Stimulated activated CD8-positive, alpha-beta memory T cell treated with anti-CD3 and anti-CD28 coated beads, Interleukin-4, amount 100 ng/mL, for 1 hour (primary cell): ENCODE measurements at regions not wholly inside any gene's neighbourhood (a gene's known extent, or its start where the extent isn't known, plus 50 kb on each side); places are given as distances from the start of the nearest gene placed in this dataset.

Source experiments
- DNase-seq, 2 donors: peaks; one replicate each; pipeline ENCODE4 v3.0.0-alpha.2; 2020; ENCODE audit warnings: low read depth in 2 of 2, low spot score in 1 of 2

- DNase-seq: no peak
These were observed 129.9 kb upstream of the ZNF644 start for GRCh38 chr1:91151702-91152101.

- no peak for DNase-seq
These were observed 126.8 kb upstream of the ZNF644 start for GRCh38 chr1:91148641-91149069.

- no peak for DNase-seq
These were observed 120.0 kb upstream of the ZNF644 start for GRCh38 chr1:91141858-91142257.

- no peak for DNase-seq
These were observed 117.1 kb upstream of the ZNF644 start for GRCh38 chr1:91138959-91139358.

- DNase-seq: no peak
These were observed 115.5 kb upstream of the ZNF644 start for GRCh38 chr1:91137173-91137852.

GRCh38 chr1:91135799-91136198 is 114.0 kb upstream of the ZNF644 start:
- DNase-seq: no peak

- DNase-seq: no peak
These were observed 111.4 kb upstream of the ZNF644 start for GRCh38 chr1:91133248-91133647.

GRCh38 chr1:91130256-91130985 is 108.6 kb upstream of the ZNF644 start:
- no peak for DNase-seq

GRCh38 chr1:91129458-91129857 is 107.6 kb upstream of the ZNF644 start:
- DNase-seq: no peak

- no peak for DNase-seq
These were observed 107.2 kb upstream of the ZNF644 start for GRCh38 chr1:91129017-91129416.

GRCh38 chr1:91124989-91125417 is 103.2 kb upstream of the ZNF644 start:
- no peak for DNase-seq

GRCh38 chr1:91124290-91124985 is 102.6 kb upstream of the ZNF644 start:
- DNase-seq: no peak

- no peak for DNase-seq
These were observed 101.9 kb upstream of the ZNF644 start for GRCh38 chr1:91123773-91124172.

- DNase-seq: no peak
These were observed 101.5 kb upstream of the ZNF644 start for GRCh38 chr1:91123319-91123718.

- no peak for DNase-seq
These were observed 100.4 kb upstream of the ZNF644 start for GRCh38 chr1:91122106-91122717.

- no peak for DNase-seq
These were observed 99.5 kb upstream of the ZNF644 start for GRCh38 chr1:91121366-91121765.

GRCh38 chr1:91120936-91121335 is 99.1 kb upstream of the ZNF644 start:
- DNase-seq: no peak

GRCh38 chr1:91120421-91120820 is 98.6 kb upstream of the ZNF644 start:
- DNase-seq: no peak

- no peak for DNase-seq
These were observed 82.9 kb upstream of the ZNF644 start for GRCh38 chr1:91104712-91105111.

- no peak for DNase-seq
These were observed 79.5 kb upstream of the ZNF644 start for GRCh38 chr1:91101328-91101727.

GRCh38 chr1:91099746-91100621 is 78.1 kb upstream of the ZNF644 start:
- no peak for DNase-seq
